ENCODE measurements at regions not wholly inside any gene's neighbourhood (a gene's known extent, or its start where the extent isn't known, plus 50 kb on each side); places are given as distances from the start of the nearest gene placed in this dataset.
"Not testable (repeated sequence)": the region's sequence is repeated elsewhere in the genome, so short reads cannot be mapped to it uniquely, and the experiment has no call there.

DNA sequence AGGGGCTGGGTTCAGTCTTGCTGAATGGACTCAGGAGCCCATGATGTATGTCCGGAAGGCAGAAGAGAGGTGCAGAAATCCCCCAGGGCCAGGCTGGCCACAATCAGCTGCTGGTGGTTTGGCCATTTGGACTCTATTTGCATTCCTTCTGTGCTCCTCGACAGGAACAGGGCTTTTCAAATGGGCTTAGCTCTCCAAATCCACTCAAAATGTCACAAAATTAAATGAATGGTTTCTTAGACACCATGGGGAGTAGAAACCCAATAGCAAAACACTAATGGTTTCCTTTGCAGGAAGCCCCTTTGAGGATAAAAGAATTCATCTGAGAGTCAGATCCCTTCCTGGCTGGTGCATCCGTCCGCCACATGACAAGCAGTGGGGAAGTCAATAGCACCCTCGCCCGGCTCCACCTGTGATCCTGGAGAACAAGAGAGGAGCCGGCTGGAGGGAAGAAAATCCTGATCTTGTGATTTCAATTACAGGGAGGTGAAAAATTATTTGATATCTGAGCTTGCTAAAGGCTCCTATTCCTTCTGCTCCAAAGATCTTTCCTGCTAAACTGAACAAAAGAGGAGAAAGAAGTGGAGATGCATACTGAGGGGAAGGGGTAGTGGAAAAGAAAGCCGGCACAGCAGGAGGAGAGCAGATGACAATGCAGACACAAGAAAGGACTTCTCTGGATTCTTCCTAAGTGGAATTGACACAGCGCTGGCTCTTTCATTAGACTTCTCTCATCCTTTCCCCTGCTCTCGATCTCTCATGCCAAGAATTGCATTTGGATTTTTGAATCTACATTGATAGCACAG is 190.7 kb downstream of the C7orf25 start:
- DNase-seq = no peak
- Mint-ChIP-seq H3K27me3 (peaks cover 7% of the 10 kb centered on the region), H3K36me3 (ENCODE audit: low read depth) (no peaks in the 10 kb centered on the region), H3K4me3 (no peak overlapping the region), H3K4me1 (no peaks in the 10 kb centered on the region), H3K27ac (no peak overlapping the region), H3K9me3 (peaks cover 8% of the 10 kb centered on the region)
- ATAC-seq = no peak

DNA sequence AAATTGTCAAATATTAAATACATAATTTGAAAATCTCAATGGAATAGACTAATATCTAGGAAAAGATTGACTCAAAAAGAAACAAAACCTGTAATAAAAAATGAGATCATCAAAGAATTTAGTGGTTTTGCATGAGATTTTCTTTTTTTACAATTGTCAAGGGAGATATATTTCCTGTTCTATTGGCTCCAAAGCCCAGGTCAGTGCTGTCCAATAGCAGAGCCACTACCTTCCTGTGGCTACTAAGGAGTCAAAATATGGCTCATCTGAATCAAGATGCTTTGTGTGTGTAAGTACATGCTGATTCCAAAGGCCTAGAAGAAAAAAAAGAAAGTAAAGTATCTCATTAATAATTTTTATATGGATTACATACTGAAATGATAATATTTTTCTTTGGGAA is 191.9 kb downstream of the C7orf25 start:
- Mint-ChIP-seq H3K9me3 (peaks cover 8% of the 10 kb centered on the region), H3K36me3 (ENCODE audit: low read depth) (no peaks in the 10 kb centered on the region), H3K4me3 (no peak overlapping the region), H3K27me3 (peaks cover 4% of the 10 kb centered on the region), H3K4me1 (no peaks in the 10 kb centered on the region), H3K27ac (no peak overlapping the region)
- DNase-seq = no peak
- no peak for ATAC-seq

DNA sequence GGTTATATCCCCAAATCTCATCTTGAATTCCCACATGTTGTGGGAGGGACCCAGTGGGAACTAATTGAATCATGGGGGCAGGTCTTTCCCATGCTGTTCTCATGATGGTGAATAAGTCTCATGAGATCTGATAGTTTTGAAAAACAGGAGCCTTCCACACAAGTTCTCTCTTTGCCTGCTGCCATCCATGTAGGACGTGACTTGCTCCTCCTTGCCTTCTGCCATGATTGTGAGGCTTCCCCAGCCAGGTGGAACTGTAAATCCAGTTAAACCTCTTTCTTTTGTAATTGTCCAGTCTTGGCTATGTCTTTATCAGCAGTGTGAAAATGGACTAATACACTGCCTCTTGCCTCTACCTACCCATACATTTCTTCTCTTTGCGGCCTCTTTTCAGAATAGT is 193.4 kb downstream of the C7orf25 start:
- not testable (repeated sequence) for H3K4me3 Mint-ChIP-seq; H3K36me3 Mint-ChIP-seq (ENCODE audit: low read depth); H3K9me3 Mint-ChIP-seq; H3K4me1 Mint-ChIP-seq; ATAC-seq; H3K27ac Mint-ChIP-seq; DNase-seq; H3K27me3 Mint-ChIP-seq

DNA sequence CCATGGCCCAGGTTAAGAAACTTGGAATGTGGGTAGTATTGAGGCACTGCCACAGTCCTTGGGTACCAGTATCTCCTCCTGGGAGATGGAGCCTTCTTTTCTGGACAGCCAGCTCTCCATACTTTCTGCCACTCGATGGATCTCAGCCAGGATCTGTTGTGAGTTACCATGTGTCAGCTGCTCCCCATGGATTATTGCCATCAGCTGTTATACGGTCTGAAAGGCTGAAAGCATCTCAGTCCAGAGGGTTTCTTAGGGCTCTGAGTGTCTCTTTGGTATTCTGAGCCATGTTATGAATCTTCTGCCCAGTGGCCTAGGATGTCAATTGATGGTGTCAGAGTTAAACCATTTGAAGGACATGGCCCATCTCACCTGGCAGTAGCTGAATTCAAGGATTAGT is 197.5 kb downstream of the C7orf25 start:
- no peak for ATAC-seq
- no peaks in the 10 kb centered on the region for H3K4me1 Mint-ChIP-seq
- H3K36me3 Mint-ChIP-seq (ENCODE audit: low read depth) = no peaks in the 10 kb centered on the region
- H3K4me3 Mint-ChIP-seq = no peak overlapping the region
- H3K27ac Mint-ChIP-seq = no peak overlapping the region
- peaks cover 4% of the 10 kb centered on the region for H3K27me3 Mint-ChIP-seq
- peaks cover 8% of the 10 kb centered on the region for H3K9me3 Mint-ChIP-seq
- DNase-seq = no peak

DNA sequence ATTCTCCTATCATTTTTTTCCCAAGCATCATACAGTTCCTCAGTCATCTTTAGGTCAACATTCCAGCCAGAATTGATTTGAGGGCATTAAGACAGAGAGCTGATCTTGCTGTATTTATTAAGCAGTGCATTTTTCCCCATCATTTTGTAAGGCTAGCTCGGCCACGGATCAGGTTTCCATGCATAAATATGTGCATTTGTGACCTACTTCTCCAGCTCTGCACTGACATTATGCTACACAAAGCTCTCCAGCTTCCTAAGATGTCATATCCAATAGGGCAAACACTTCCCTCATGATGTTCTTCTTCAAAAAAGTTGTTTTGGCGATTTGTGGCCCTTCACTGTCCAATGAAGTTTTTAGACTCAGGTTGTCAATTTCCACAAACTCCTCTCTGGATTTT is 202.6 kb downstream of the C7orf25 start:
- H3K27ac Mint-ChIP-seq = no peak overlapping the region
- no peaks in the 10 kb centered on the region for H3K36me3 Mint-ChIP-seq (ENCODE audit: low read depth)
- no peaks in the 10 kb centered on the region for H3K9me3 Mint-ChIP-seq
- peaks cover 2% of the 10 kb centered on the region for H3K27me3 Mint-ChIP-seq
- no peaks in the 10 kb centered on the region for H3K4me1 Mint-ChIP-seq
- DNase-seq (no peak), ATAC-seq (no peak)
- H3K4me3 Mint-ChIP-seq = no peak overlapping the region

DNA sequence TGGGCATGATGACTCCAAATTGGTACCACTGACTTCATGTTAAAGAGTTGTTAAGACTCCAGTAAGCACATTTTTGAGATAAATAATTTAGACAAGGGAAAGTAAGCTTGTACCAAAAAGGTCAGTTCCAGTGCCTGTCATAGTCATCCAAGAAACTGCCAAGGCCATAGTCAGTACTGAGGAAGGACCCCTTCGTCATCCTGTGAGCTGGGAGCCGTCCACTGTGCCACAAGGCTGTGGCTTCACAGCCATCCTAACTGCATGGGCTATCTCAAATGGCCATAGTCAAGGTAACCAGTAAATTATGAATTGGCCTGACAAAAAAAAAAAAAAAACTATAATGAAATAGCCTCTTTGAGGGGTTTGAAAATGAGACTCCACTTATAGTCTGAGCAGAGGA is 207.2 kb downstream of the C7orf25 start:
- H3K36me3 Mint-ChIP-seq (ENCODE audit: low read depth) = no peaks in the 10 kb centered on the region
- DNase-seq = no peak
- no peaks in the 10 kb centered on the region for H3K4me1 Mint-ChIP-seq
- no peaks in the 10 kb centered on the region for H3K9me3 Mint-ChIP-seq
- H3K27ac Mint-ChIP-seq = no peak overlapping the region
- ATAC-seq = no peak
- H3K27me3 Mint-ChIP-seq = peaks cover 4% of the 10 kb centered on the region
- H3K4me3 Mint-ChIP-seq = no peak overlapping the region

DNA sequence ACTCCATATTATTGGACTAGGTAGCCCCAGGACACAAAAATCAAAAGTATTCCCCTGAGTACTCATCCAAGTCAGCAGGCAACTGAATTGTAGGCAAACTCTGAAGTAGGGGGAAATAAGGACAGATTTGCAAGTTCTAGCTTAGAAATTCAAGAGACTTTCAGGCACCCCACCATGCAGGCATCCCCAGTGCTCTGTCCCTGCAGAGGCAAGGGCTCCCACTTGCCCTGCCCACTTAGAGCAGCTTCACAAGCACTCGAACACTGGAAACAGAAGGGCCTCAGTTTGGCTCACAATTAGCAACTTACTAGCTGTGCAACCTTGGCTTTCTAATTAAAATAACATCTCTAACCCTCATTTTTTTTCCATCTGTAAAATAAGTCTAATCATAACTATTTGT is 209.2 kb downstream of the C7orf25 start:
- H3K4me3 Mint-ChIP-seq = no peak overlapping the region
- ATAC-seq (no peak), DNase-seq (no peak)
- no peaks in the 10 kb centered on the region for H3K9me3 Mint-ChIP-seq
- H3K36me3 Mint-ChIP-seq (ENCODE audit: low read depth) = no peaks in the 10 kb centered on the region
- H3K4me1 Mint-ChIP-seq = no peaks in the 10 kb centered on the region
- H3K27ac Mint-ChIP-seq = no peak overlapping the region
- H3K27me3 Mint-ChIP-seq = peaks cover 2% of the 10 kb centered on the region

DNA sequence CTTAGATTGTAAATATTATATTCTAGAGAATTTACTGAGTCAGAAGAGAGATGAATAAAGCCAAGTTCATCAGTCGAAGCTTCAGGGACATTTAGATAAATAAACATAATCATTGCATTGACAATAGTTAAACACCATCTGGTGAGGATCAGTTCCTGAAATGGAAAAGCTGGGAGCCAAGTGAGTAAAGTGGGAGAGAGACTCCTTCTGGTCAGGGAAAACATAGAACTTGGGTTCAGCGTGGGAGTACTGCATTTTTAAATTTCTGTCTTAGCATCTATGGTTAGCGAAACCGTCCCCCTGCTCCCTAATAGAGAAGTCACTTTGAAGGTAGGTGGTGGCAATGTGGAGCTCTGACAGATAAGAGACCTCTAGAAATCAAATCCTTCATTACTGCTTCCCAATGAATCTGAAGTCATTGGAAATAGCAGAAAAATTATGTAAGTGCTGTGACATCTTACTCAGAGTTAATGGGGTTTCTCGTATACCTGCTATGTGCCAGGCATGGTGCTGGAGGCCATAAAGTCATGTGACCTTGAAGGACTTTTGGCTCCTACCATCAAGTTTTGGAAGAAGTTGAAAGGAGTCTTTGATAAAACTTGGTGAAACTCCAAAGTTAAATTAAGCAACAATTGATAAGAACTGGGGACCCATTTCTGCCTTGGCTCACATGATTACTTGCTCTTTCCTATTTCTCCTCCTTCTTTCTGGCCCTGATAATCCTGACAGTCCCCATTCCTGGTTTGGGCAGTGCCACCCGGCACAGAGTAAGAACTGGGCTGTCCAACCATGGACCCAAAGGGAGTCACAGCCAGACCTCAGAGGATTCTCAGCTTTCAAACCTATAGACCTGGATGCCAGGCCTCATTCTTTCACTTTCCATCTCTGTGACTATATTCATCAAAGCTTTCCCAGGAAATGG is 211.2 kb downstream of the C7orf25 start:
- Mint-ChIP-seq H3K36me3 (ENCODE audit: low read depth) (no peaks in the 10 kb centered on the region), H3K9me3 (no peaks in the 10 kb centered on the region), H3K27ac (no peak overlapping the region), H3K4me3 (no peak overlapping the region), H3K4me1 (no peaks in the 10 kb centered on the region), H3K27me3 (peaks cover 7% of the 10 kb centered on the region)
- ATAC-seq (no peak), DNase-seq (no peak)

DNA sequence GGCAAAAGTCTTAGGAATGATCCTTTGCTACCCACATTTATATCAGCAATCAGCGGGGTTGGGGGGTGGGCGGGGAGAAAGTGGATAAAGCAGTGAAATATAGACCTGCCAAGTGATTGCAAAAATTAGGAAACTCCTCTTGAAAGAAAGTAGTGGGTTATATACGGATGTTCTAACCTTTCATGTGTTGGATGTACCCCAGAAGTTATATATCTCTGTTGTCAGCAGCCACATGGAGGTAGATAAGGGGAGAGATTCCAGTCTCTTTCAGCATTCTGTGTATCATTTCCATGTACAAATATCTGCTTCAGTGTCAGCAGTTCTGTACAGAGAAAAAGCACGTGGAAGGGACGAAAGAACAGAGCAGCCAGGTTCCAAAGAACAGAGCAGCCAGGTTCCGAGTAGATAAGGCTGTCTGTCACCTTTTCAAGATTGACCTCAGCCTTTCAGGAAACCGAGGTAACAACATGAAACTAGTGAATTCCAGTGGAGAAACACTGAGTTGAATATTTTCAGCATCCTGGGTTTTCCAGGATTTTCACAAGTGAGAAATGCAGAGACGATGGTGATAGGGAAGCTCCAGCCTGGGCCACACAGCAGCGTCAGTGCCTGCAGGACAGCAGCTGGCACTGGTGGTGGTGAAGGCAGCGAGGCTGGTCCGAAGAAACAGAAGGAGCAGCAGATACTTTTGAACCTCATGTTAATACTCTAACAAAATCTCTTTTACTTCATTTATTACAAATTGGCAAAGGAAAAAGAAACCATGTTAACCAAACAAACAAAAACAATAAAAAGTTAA is 212.3 kb downstream of the C7orf25 start:
- ATAC-seq (no peak), DNase-seq (no peak)
- Mint-ChIP-seq H3K4me1 (no peaks in the 10 kb centered on the region), H3K27me3 (peaks cover 8% of the 10 kb centered on the region), H3K4me3 (no peak overlapping the region), H3K36me3 (ENCODE audit: low read depth) (no peaks in the 10 kb centered on the region), H3K27ac (no peak overlapping the region), H3K9me3 (no peaks in the 10 kb centered on the region)

DNA sequence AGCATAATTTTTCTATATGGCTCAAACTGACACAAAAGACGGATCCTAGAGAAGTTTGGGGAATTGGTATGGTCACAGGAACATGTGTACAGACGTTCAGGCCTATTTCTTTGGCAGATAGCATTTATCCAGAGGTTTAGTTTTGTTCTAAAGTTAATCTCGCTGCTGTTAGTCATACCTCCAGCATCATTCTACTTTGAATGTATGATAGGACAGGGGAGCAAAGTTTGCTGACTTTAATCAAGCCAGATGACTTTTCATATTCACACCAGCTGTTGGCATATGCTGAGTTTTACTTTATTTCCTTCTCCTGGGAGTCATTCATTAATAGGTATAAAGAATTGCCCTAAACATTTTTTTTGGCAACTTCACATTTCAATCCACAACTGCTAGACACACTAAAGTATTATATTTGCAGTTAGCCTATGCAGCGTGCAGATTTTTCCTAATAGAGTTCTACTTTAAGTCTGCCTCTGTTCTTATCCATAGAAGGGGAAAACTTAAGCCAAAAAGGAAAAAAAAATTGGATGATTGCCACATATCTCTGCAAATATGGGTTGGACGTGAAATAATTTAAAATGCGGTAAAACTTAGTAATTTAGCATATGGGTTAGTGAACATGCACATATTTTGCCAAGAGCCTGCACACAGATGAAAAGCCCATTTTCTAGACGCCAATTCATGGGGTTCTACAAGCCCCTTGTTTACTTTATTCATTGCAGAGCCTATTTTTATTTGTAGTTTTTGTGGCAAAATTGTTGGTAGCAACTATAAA is 213.1 kb downstream of the C7orf25 start:
- Mint-ChIP-seq H3K27ac (no peak overlapping the region), H3K4me1 (no peaks in the 10 kb centered on the region), H3K27me3 (peaks cover 9% of the 10 kb centered on the region), H3K9me3 (no peaks in the 10 kb centered on the region), H3K36me3 (ENCODE audit: low read depth) (no peaks in the 10 kb centered on the region), H3K4me3 (no peak overlapping the region)
- ATAC-seq = no peak
- no peak for DNase-seq

DNA sequence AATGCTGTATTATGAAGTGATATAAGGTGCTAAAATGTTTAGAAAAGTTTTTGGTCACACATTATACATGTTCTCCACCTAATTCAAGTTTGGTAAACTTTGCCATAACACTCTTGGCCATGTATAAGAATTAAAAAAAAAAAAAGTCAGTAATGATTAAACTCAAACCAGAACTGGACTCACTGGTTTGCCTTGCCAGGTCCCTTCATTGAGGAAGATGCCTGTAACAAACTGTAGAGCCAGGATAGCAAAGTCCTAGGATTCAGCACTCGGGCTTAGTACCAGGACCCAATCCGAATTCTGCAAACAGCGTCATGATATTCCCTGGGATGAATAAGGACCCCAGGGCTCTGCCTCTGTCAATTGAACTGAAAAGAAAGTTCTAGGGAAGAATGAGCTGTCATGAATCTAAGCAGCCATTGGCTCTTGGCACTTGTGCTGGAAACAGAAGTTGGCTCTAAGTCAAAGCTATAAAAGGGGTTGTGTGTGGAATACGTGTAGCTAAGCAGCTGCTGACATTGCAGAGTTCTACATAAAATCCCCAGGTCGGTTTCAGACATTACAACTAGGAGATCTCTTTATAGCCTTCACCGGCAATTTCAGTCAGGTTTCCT is 216.9 kb downstream of the C7orf25 start:
- H3K36me3 Mint-ChIP-seq (ENCODE audit: low read depth) = no peaks in the 10 kb centered on the region
- H3K27ac Mint-ChIP-seq = no peak overlapping the region
- H3K4me3 Mint-ChIP-seq = no peak overlapping the region
- no peaks in the 10 kb centered on the region for H3K9me3 Mint-ChIP-seq
- H3K4me1 Mint-ChIP-seq = no peaks in the 10 kb centered on the region
- peaks cover 9% of the 10 kb centered on the region for H3K27me3 Mint-ChIP-seq
- ATAC-seq (no peak), DNase-seq (no peak)

DNA sequence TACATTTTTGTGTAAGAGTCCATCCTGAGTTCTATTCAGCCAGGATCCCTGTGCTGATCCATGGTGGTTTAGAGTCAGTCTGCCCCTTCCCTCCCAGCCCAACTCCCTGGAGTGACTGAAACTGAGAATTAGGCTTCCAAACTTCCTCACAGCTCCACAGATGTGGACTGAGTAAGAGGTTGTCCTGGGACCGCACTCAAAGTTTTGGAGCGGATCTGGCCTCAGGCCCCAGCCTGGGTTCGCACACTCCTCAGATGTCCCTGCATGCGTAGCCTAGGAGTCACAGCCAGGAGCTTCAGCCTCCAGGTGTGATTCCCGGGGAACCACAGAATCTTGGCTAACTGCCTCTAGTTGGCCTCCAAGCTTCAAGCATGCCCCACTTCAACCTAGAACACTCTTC is 218.1 kb downstream of the C7orf25 start:
- H3K27ac Mint-ChIP-seq = no peak overlapping the region
- peaks cover 9% of the 10 kb centered on the region for H3K27me3 Mint-ChIP-seq

DNA sequence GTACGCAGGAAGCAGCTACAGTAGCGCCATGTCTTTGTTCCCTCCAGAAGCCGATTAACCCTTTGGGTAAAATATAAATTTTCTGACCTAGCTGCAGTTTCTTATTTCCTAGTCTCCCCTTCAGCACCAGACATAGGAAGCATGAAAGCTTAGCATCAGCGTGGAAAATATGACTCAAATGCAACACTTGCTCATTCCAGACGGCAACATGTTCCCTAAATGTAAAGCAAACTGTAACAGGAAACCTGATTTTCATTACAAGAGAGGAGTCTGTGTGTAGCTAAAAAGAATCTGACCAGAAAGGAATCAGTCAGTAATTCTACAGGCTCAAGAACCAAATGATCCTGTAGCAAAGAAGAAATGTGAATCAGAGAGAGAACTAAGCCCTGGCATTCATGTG is 219.2 kb downstream of the C7orf25 start:
- ATAC-seq (no peak), DNase-seq (no peak)
- peaks cover 4% of the 10 kb centered on the region for H3K9me3 Mint-ChIP-seq
- H3K27me3 Mint-ChIP-seq = peaks cover 9% of the 10 kb centered on the region
- no peaks in the 10 kb centered on the region for H3K4me1 Mint-ChIP-seq
- no peaks in the 10 kb centered on the region for H3K36me3 Mint-ChIP-seq (ENCODE audit: low read depth)
- no peak overlapping the region for H3K27ac Mint-ChIP-seq
- no peak overlapping the region for H3K4me3 Mint-ChIP-seq

More for the DNA sequence above, 218.1 kb downstream of the C7orf25 start:
- Mint-ChIP-seq H3K4me3 (no peak overlapping the region), H3K36me3 (ENCODE audit: low read depth) (no peaks in the 10 kb centered on the region), H3K4me1 (no peaks in the 10 kb centered on the region), H3K9me3 (peaks cover 4% of the 10 kb centered on the region)
- no peak for DNase-seq
- ATAC-seq = no peak
